Transverse colon (tissue), 4 donors: ENCODE measurements at regions not wholly inside any gene's neighbourhood (a gene's known extent, or its start where the extent isn't known, plus 50 kb on each side); places are given as distances from the start of the nearest gene placed in this dataset.

ENCODE experiments used
- DNase-seq: peaks from one replicate; pipeline ENCODE4 v3.0.0-alpha.2; 2019
- H3K27ac ChIP-seq, 4 donors: fragments of 200-600 bp; sonication (generic); 2 replicates each; pipeline ENCODE4 v1.5.1; 2016 to 2018; ENCODE audit warnings: inconsistent platforms in 4 of 4
- H3K27me3 ChIP-seq: fragments of 200-600 bp; sonication (generic); 2 replicates; pipeline ENCODE4 v1.5.1; 2017; ENCODE audit warnings: inconsistent platforms
- H3K36me3 ChIP-seq, 4 donors: fragments of 200-600 bp; sonication (generic); 2 replicates each; pipeline ENCODE4 v1.5.1; 2017 to 2019; ENCODE audit warnings: inconsistent platforms in 4 of 4
- H3K4me1 ChIP-seq, 4 donors: fragments of 200-600 bp; sonication (generic); 2 replicates each; pipeline ENCODE4 v1.5.1; 2017 to 2020; ENCODE audit warnings: inconsistent platforms in 4 of 4
- H3K4me3 ChIP-seq, 4 donors: fragments of 200-600 bp; sonication (generic); 1 replicate in 1 of 4; 2 replicates in 3 of 4; pipeline versions ENCODE4 v1.5.1 to v1.6.1; 2017 to 2019; ENCODE audit warnings: inconsistent platforms in 4 of 4
- H3K9me3 ChIP-seq, 2 donors: fragments of 200-600 bp; sonication (generic); 2 replicates each; pipeline ENCODE4 v1.5.1; 2017 to 2019; ENCODE audit warnings: inconsistent platforms in 2 of 2
- EP300 ChIP-seq: sonication (generic); formaldehyde crosslinking; IDR thresholded peaks from one replicate; pipeline ENCODE4 v1.6.1; 2017; ENCODE audit warnings: antibody characterized with exemption, low read depth
- POLR2A ChIP-seq: fragments of 450-650 bp; IDR thresholded peaks from one replicate; pipeline ENCODE4 v1.6.1; 2016; ENCODE audit warnings: antibody characterized with exemption, mild to moderate bottlenecking, moderate library complexity
- POLR2AphosphoS5 ChIP-seq, 3 donors: sonication (generic); formaldehyde crosslinking; IDR thresholded peaks; one replicate each; pipeline ENCODE4 v1.6.1; 2016; ENCODE audit warnings: antibody characterized with exemption in 3 of 3
- WGBS, 2 donors: methylation state at CpG; one replicate each; pipeline ENCODE4 v1.1.5; 2018; ENCODE audit warnings: low coverage in 1 of 2; 5-methylcytosine and 5-hydroxymethylcytosine counted together
- in situ Hi-C, 4 donors: fragments of 200-750 bp; cut with MboI; loops; one replicate each; pipeline versions ENCODE4 v1.15.0 to v1.15.1; 2017; ENCODE audit warnings: low sequenced_read_pairs in 3 of 4, low pct_ligation_motif_present in 1 of 4, low pct_unique_long_range_greater_than_20kb in 1 of 4
- intact Hi-C: fragments of 100-400 bp; cut with DNase I; formaldehyde crosslinking; loops from one replicate; pipeline ENCODE4 v1.15.1; 2023; ENCODE audit warnings: low total_unique reads
- TF ChIP-seq, protein P1 (sequence below), 5 experiments: fragments of 200-600 bp in 3 of 5; fragments of 450-650 bp in 2 of 5; sonication (generic) in 3 of 5; IDR thresholded peaks; 1 replicate in 2 of 5; 2 replicates in 3 of 5; pipeline ENCODE4 v1.5.1; 2016 to 2017; ENCODE audit warnings: antibody characterized with exemption in 5 of 5, inconsistent platforms in 3 of 5, mild to moderate bottlenecking in 2 of 5, moderate library complexity in 1 of 5

DNA sequence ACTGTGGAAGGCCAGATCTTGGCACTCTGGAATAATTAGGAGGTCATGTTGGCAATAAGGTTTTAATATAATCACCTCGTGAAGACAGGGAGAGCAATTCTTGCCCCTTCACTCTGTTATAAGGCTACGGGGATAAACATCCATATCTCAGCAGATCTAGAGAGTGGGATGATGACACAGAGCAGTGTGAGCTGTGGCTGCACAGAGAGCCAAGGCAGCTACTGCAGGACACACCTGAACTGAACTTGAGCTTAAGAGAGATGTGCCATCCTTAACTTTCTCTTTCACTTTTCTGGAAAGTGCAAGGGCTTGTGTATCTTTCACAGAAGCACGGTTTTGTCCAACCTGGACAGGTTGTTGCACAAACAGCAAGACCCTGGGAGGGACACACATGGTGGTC lies 174.7 kb downstream of the GATA3 start:
- in situ Hi-C loops = no loop called here

DNA sequence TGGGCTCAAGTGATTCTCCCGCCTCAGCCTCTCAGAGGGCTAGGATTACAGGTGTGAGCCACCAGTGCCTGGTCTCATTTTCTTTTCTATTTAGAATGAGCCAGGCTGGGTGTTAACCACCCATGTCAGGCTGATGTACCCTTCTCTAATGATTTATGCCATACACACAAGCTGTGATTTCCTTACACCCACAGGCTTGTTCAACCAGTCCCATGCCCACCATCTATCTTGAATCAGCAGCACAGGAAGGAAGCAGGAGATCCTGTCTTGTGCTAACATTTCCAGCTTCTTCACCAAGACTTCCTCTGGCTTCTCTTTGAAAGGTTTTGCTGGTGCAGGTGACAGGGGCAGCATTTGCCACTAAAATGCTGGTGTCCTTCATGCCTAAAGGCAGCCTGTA lies 176.4 kb downstream of the GATA3 start:
- Histone ChIP-seq H3K9me3 (no peaks in the 10 kb centered on the region), H3K27ac (no peak overlapping the region), H3K4me1 (no peaks in the 10 kb centered on the region), H3K27me3 (no peaks in the 10 kb centered on the region), H3K4me3 (no peak overlapping the region), H3K36me3 (no peaks in the 10 kb centered on the region)
- TF ChIP-seq POLR2A (no peak), EP300 (no peak), POLR2AphosphoS5 (IDR thresholded peaks at IDR 0.05) (no peak)
- TF ChIP-seq, protein P1, sequence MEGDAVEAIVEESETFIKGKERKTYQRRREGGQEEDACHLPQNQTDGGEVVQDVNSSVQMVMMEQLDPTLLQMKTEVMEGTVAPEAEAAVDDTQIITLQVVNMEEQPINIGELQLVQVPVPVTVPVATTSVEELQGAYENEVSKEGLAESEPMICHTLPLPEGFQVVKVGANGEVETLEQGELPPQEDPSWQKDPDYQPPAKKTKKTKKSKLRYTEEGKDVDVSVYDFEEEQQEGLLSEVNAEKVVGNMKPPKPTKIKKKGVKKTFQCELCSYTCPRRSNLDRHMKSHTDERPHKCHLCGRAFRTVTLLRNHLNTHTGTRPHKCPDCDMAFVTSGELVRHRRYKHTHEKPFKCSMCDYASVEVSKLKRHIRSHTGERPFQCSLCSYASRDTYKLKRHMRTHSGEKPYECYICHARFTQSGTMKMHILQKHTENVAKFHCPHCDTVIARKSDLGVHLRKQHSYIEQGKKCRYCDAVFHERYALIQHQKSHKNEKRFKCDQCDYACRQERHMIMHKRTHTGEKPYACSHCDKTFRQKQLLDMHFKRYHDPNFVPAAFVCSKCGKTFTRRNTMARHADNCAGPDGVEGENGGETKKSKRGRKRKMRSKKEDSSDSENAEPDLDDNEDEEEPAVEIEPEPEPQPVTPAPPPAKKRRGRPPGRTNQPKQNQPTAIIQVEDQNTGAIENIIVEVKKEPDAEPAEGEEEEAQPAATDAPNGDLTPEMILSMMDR (IDR thresholded peaks at IDR 0.05) = no peak
- 86 to 100% methylated on average over 1 of the region's 1 CpG for WGBS, 2 donors
- DNase-seq = no peak
- in situ Hi-C loops = no loop called here
- intact Hi-C loops = no loop called here

More for the DNA sequence above, 174.7 kb downstream of the GATA3 start:
- 21 to 53% methylated on average over 2 to 3 of the region's 3 CpGs for WGBS, 2 donors
- Histone ChIP-seq H3K27me3 (no peaks in the 10 kb centered on the region), H3K36me3 (no peaks in the 10 kb centered on the region), H3K4me1 (no peaks in the 10 kb centered on the region), H3K9me3 (no peaks in the 10 kb centered on the region), H3K4me3 (no peak overlapping the region), H3K27ac (no peak overlapping the region)
- intact Hi-C loops = no loop called here
- DNase-seq = no peak
- TF ChIP-seq, protein P1 (IDR thresholded peaks at IDR 0.05) = no peak
- TF ChIP-seq EP300 (no peak), POLR2AphosphoS5 (IDR thresholded peaks at IDR 0.05) (no peak), POLR2A (no peak)

- intact Hi-C loops (no loop called here), in situ Hi-C loops (no loop called here)
- no peaks in the 10 kb centered on the region for H3K36me3 ChIP-seq
- H3K27ac ChIP-seq = no peak overlapping the region
- no peaks in the 10 kb centered on the region for H3K27me3 ChIP-seq
- no peaks in the 10 kb centered on the region for H3K9me3 ChIP-seq
- H3K4me3 ChIP-seq = no peak overlapping the region
- 71 to 76% methylated on average over 3 of the region's 3 CpGs for WGBS, 2 donors
- DNase-seq = no peak
- TF ChIP-seq EP300 (no peak), POLR2AphosphoS5 (IDR thresholded peaks at IDR 0.05) (no peak), POLR2A (no peak)
- TF ChIP-seq, protein P1 (IDR thresholded peaks at IDR 0.05) = no peak
- H3K4me1 ChIP-seq = no peaks in the 10 kb centered on the region
Measured at GRCh38 chr10:8233049-8233448, 178.6 kb downstream of the GATA3 start.

DNA sequence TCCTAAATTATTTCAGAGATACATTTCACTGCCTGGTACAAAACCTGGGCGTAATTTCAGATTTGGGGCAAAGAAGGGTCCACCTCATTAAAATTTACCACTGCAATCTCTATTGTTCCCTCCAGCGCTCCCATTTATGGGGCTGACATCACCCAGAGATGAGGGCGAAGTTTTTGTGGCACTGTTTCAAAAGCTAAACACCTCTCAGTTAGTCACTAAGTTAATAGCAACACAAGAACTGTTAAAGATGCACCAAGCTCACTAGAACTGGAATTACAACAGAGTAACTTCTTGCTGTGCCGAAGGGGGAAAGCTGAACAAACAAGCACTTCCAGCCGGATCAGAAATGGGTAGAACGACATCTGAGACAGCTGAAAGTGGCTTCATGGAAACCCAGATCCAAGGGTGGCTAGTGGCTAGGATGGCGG lies 179.4 kb downstream of the GATA3 start:
- intact Hi-C loops = no loop called here

More for the DNA sequence above, 179.4 kb downstream of the GATA3 start:
- H3K9me3 ChIP-seq = no peaks in the 10 kb centered on the region
- in situ Hi-C loops = no loop called here
- DNase-seq = no peak
- H3K27me3 ChIP-seq = no peaks in the 10 kb centered on the region
- H3K4me1 ChIP-seq = no peaks in the 10 kb centered on the region
- TF ChIP-seq POLR2A = no peak
- TF ChIP-seq, protein P1 (IDR thresholded peaks at IDR 0.05) = no peak
- TF ChIP-seq POLR2AphosphoS5 (IDR thresholded peaks at IDR 0.05) = no peak
- TF ChIP-seq EP300 = no peak
- H3K4me3 ChIP-seq = no peak overlapping the region
- H3K27ac ChIP-seq = no peak overlapping the region
- WGBS, 2 donors = 20 to 56% methylated on average over 1 to 7 of the region's 7 CpGs
- H3K36me3 ChIP-seq = no peaks in the 10 kb centered on the region
